GM21360 (cell line): ENCODE measurements at regions not wholly inside any gene's neighbourhood (a gene's known extent, or its start where the extent isn't known, plus 50 kb on each side); places are given as distances from the start of the nearest gene placed in this dataset.
"Not testable (repeated sequence)": the region's sequence is repeated elsewhere in the genome, so short reads cannot be mapped to it uniquely, and the experiment has no call there.

ENCODE experiments used
- ATAC-seq: cut with Tn5 transposase; IDR thresholded peaks from one replicate; pipeline ENCODE4 v1.9.1; 2021; ENCODE audit warnings: mild to moderate bottlenecking, moderate library complexity; ENCODE audit not compliant: unreplicated experiment

DNA sequence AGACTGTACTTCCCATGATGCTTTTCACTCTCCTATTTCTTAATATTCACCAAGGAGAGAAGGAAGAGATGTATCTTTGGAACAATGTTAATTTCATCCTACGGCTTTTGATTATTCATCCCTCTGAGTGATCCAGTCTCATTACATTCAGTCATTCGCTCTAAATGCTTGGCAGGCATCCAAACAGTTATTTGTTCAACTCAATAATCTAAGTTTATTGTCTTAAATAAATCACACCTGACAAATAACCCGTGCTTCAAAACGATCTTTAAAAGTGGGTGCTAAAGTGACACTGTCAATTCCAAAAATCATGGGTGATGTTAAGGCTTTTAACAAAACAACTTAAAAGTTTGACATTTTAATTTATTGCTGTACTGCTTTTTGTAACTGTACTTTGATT lies 233.1 kb downstream of the RASEF start:
- no peak for ATAC-seq

DNA sequence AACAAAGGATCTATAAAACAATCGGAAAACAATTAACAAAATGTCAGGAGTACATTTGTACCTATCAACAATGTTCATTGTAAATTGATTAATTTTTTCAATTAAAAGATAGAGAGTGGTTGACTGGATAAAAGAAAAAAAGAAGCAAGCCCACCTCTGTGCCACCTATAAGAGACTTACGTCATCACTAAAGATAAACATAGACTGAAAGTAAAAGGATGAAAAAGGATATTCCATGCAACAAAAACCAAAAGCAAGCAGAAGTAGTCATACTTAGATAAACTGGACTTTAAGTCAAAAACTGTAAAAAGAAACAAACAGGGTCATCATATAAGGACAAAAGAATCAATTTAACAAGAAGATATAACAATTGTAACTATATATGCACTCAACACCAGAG lies 197.4 kb downstream of the RASEF start:
- no peak for ATAC-seq

DNA sequence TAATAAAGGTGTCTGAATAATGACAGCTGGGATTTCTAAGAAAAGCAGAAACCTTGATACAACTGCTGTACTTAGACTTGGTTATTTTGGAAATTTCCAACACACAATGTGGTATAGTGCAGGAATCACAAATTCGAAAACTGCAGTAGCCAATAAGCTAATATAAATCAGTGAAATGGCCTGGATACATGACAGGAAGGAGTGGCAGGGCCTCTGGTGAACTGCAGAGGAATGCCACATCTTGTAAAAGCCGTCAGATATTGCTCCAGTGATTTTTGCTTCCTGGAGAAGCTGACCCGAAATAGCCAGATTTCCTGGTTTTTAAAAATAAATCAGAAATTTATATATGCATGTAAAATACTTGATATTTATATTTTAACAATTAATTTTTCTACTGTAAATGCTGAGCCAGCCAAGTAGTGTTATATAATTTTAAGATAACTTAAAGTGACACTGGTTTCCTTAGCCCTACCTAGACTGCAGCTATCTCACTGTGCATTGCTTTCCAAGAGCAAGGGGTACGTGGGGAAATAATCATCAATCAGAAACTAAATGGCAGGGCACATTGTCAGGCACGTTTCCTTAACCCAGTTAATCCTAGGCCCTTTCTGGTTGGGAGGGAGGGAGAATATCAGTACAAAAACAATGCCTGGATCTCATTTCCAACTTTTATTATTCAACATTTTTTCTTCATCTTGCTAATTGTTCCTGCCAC lies 182.4 kb downstream of the RASEF start:
- no peak for ATAC-seq

DNA sequence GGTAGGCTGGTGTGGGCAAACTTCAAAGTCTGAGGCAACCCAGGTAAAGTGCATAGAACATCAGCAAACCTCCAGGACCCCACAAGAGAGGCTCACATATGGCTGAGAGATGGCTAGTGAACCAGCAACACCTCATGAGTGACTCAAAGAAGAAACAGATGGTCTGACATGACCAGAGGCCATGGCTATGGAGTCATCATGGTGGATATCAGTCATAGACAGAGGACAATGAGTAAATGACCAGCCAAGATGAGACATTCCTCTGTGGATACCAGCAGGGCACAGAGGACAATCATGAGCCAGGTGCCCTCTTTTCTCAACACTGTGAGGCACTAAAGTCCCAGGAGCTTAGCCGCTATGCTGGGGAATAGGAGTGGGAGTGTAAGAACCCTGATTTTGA lies 180.8 kb downstream of the RASEF start:
- ATAC-seq, result no peak

DNA sequence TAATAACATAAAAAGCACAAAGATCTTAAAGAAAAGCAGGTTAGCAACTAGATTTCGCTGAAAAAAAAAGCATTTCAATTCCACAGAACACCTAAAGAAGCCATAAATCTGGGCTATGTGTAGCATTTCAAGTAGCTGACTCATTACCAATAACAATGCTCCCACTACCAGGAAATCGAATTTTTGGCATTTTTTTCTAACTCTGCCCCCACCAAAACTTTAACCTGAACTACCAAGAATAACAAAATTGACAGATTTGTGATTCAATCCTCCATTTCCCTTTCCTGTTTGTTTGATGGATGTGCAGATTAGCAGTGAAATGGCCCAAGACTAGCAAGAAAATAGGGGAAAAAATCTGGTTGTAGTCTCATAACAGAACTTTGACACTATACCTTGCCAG lies 180.2 kb downstream of the RASEF start:
- no peak for ATAC-seq

DNA sequence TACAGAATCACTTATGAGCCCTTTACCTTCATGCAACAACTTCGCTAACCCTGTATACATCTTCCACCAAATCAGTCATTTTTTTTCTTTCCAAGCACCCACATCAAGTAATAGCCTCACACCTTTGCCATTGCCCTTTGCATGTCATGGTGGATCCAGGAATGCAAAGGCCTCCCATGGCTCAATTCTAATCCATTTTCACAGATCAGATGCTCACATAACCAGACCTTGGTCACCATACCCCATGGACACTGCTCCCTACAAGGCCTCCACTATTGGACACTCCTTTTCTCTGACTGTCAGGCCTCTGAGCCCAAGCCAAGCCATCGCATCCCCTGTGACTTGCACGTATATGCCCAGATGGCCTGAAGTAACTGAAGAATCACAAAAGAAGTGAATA lies 179.5 kb downstream of the RASEF start:
- ATAC-seq, result no peak

DNA sequence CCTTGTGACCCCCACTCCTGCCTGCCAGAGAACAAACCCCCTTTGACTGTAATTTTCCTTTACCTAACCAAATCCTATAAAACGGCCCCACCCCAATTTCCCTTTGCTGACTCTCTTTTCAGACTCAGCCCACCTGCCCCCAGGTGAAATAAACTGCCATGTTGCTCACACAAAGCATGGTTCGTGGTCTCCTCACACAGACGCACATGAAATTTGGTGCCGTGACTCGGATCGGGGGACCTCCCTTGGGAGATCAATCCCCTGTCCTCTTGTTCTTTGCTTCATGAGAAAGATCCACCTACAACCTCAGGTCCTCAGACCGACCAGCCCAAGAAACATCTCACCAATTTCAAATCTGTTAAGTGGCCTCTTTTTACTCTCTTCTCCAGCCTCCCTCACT lies 179.0 kb downstream of the RASEF start:
- ATAC-seq, result not testable (repeated sequence)

DNA sequence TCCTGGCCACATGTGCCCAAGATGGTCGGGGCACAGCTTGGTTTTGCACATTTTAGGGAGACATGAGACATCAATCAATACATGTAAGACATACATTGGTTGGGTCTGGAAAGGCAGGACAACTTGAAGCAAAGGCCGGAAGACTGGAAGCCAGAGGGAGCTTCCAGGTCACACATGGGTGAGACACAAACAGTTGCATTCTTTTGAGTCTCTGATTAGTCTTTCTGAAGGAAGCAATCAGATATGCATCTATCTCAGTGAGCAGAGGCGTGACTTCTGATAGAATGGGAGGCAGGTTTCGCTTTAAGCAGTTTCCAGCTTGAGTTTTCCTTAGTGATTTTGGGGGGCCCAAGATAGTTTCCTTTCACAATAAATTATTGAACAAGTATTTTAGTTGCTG lies 172.5 kb downstream of the RASEF start:
- ATAC-seq, result no peak

DNA sequence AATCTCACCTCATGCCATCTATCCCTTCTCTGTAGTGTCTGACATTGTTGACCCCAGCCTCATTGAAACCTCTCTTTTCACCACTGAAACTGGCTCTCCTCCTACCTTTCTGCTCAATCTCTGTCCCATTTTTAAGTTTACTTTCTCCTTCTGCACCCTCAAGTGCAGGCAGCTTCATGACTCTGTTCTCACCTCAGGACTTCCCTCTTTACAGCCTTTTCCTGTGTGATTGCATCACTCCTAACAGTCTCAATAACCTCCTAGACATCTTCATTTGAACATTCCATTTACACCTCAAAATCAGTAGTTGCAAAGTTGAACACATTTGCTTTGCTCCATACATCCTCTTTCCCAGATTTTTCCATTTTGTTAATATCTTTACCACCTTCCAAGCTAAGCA lies 172.1 kb downstream of the RASEF start:
- no peak for ATAC-seq

DNA sequence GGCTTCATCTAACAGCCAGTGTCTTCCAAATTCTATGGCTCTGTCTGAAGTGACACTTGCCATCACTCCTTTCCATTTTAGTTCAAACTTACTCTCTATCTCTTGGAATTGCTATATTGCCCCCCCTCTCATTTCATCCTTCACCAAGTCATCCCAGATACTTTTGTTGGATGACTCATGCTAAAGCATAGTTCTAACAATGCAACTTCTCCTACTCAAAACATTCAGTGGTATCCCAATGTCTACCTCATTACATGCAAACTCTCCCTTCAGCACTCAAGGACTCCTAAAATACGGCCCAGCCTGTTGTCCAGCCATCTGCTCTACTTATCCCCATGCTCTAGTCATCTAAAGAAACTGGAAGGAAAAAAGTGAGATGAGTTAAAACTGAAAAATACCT lies 171.6 kb downstream of the RASEF start:
- no peak for ATAC-seq

DNA sequence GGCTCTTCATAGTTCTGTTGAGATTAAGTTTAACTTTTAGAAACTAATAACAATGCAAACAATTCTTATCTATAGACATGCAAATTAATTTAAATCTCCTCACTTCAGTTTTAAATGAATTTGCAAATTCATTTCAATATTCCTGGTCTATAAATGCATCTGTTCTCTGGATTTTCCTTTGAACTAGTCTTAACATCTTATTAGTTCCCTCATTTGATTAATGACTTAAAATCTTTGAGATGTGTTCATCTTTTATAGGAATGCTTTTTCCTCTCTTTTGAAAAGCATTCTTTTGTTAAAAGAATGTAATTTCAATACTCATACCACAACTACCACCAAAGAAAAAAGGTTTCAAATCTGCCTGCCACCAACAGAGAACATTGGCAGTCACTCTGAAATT lies 169.4 kb downstream of the RASEF start:
- no peak for ATAC-seq

DNA sequence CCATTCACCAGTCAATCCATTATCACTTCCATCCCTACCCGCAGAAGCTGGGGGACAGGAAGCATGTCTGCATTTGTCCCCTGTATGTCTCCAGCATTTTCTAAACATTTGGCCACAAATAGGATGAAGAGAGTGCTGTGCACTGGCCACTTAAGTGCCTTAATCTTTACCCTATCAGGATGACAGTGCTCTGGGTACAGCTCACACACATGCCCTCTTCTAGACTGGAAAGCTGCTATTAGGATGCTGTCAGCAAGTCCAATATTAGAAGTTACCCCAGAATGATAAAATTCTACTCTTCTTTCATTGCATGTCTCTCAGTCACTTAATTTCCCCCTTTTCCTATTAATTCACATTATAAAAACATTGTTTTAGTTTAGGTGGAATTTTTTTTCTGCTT lies 168.4 kb downstream of the RASEF start:
- ATAC-seq, result no peak

DNA sequence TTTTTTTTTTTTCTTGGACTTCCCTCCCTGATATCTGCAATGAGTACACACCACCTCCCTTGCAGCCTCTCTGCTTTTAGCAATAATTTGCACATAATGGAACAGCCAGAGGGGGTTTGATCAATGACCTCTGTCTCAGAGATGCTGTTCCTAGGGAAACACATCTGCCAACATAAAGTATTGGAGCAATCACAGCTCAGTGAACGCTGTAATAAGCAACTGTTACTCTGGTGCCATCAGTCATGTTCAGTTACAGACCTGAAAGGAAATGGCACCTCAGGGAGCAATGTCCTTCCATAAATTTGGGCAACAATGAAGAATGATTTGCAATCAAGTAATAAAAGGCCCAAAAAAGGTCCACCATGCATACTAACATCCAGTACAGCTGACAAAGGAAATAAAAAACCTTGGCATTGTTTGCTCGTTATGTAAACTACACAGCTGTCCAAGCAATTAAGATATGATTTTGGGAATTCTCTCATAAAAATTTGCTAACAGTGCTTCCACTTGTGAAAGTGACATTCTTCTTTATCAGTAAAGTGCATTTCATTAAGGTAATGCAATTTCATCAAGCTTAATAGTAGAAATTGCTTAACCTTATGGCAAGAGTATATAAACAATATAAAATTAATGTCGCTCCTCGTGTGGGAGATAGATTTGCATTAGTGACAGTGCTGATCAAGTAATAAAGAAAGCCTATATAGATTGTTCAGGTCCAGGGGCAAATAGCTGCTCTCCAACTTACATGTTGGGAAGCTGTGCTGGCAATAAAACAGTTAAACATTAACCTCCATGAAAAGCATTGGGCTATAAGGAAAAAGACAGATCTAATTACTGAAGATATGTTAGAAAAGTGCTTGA lies 167.8 kb downstream of the RASEF start:
- ATAC-seq, result no peak

DNA sequence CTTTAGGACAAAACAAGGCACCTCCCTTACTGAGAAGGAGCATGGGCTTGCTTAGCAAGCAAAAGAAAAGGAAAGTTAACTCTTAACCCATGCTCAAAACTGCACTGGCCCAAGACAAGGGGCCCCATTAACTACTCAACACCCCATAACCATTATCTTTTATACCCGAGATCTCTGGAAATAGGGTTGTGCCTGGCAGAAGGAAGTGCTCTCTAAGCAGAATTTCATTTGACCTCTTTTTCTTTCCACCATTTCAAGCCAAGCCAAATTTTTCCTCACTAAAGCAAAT lies 167.2 kb downstream of the RASEF start:
- no peak for ATAC-seq

DNA sequence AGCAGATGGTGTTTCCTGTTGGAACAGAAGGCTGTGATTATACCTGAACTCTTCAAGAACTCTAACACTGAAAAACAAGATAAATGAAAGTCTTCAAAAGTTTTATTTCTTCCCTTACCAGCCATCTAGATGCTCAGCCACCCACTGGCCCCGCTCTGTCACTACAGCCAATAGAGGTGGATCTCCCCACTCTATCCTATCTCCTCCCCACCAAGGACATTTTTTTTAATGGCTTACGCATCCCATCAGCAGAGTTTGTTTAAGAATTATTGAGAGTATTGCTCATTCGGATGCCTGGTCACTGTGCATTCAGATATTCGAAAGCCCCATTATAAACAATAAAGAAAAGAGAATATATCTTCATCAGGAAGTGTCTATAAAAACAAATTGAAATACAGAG lies 159.4 kb downstream of the RASEF start:
- no peak for ATAC-seq

DNA sequence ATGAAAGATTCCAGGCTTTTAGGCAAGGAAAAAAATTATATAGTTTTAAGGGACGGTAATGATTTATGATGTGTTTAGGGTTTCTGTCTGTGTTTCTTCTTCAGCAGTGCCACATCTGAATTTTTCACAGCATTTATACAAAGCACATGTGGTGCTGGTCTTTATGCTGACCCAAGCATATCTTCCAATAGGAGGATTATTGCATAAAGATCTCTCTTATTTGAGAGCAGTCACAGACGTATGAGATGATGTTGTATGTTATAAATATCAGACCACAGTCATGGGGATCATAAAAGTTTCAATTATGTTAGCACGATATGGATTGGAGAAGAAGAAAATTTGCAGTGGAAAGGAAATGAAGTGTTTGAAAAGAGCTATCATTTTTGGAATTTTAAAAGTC lies 150.9 kb downstream of the RASEF start:
- ATAC-seq, result no peak

DNA sequence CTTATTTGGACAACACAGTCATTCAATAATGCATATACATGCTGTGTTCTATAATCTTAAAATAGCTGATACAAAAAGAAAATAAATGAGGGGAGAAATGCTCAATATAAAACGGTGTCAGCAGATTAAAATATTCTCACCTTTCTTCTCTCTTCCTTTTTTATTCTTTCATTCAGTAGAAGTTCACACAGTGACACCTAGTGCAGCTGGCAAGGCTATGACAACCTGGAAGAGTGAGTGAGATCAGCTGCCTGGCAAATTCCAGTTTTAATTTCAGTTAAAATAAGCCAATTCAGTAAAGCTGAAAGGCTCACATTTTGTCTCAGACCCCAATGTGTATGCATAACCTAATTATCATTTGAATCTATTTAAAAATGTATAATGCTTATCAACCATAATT lies 150.3 kb downstream of the RASEF start:
- no peak for ATAC-seq

DNA sequence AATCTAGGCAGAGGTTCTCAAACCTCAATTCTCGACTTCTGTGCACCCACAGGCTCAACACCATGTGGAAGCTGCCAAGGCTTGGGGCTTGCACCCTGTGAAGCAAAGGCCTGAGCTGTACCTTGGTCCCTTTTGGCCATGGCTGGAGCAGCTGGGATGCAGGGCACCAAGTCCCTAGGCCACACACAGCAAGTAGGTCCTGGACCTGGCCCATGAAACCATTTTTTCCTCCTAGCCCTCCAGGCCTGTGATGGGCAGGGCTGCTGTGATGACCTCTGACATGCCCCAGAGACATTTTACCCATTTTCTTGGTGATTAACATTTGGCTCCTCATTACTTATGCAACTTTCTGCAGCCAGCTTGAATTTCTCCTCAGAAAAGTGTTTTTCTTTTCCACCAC lies 146.7 kb downstream of the RASEF start:
- ATAC-seq, result not testable (repeated sequence)

DNA sequence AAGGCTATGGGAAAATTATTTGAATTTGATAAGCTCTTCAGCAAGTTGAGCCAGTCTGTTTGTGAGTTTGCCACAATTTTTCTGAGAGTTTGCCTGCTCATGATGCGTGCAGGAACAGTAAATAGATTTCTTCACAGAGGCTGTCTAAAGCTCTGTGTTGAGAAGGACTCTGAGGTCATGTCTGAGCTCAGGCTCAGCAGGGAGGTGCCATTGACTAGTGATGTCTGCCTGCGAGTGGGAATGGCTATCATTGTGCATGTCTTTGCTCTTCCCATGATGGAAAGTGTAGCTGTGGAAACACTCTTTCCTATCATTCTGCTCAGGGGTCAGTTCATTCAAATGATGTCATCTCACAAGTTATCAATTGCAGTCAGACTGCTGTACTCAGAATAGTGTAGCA lies 142.8 kb downstream of the RASEF start:
- ATAC-seq, result no peak

DNA sequence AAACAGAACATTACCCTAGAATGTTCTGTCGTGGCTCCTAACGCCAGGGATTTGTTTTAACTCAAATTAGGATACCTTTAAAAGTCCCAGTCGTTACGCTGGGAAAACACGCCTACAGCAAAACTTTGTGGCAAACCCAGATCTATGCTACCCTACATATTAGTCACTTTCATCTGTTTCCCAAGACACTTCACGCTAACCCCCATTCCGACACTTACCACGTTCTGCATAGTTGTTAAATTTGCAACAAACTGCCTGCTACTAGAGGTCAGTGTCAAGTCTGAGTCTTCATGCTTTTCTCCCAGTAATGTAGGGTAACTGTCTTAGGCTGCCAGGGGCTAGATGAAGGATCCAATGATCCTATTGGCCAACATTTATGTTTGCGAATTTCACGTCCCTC lies 140.3 kb downstream of the RASEF start:
- ATAC-seq, result no peak

DNA sequence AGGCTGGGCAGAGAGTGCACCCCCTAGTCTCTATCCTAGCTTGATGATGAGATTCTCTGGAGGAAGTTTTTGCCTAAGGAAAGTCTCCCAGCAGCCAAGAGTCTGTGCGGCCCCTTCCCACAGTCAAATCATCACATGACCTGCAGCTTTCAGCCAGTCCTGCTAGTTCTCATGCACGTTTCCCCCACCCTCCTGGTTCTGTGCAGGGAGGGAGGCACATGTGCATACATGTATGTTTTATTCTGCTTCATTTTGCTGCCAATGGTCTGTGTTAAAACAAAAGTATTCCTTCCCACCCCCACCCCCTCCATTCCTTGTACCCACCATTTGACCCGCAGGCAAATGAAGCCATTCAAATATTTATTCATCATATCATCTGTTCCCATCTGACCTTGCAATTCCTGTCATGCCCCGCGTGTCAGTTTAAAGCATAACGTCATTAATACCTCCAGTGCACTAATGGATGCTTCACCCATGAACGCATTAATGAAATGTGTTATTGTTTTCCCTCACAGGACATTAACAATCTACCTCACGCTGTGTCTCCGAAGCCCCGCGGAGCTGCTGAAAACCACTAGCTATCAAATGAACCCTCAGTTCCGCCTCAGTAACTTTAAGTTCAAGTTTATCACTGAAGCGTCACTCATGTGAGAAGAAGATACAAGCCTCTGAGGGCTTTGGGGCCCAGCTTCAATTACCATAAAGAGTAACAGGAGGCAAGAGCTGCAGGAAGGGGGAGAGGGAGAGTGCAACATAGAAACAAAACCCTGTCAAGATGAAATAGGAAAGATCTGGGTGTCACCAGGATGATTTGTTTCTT lies 139.6 kb downstream of the RASEF start:
- ATAC-seq, result no peak
